PC-3 (cell line): ENCODE measurements at regions not wholly inside any gene's neighbourhood (a gene's known extent, or its start where the extent isn't known, plus 50 kb on each side); places are given as distances from the start of the nearest gene placed in this dataset.

Source experiments
- CTCF ChIP-seq: fragments of 300-600 bp; sonication (generic); conservative IDR thresholded peaks from 2 replicates; pipeline ENCODE4 v1.5.1; 2017; ENCODE audit warnings: antibody characterized with exemption, low read depth, mild to moderate bottlenecking, low read length
- EZH2 ChIP-seq: fragments of 300-600 bp; sonication (generic); IDR thresholded peaks from one replicate; pipeline ENCODE4 v1.6.1; 2017; ENCODE audit warnings: antibody characterized with exemption, mild to moderate bottlenecking, low read length; ENCODE audit not compliant: unreplicated experiment

DNA sequence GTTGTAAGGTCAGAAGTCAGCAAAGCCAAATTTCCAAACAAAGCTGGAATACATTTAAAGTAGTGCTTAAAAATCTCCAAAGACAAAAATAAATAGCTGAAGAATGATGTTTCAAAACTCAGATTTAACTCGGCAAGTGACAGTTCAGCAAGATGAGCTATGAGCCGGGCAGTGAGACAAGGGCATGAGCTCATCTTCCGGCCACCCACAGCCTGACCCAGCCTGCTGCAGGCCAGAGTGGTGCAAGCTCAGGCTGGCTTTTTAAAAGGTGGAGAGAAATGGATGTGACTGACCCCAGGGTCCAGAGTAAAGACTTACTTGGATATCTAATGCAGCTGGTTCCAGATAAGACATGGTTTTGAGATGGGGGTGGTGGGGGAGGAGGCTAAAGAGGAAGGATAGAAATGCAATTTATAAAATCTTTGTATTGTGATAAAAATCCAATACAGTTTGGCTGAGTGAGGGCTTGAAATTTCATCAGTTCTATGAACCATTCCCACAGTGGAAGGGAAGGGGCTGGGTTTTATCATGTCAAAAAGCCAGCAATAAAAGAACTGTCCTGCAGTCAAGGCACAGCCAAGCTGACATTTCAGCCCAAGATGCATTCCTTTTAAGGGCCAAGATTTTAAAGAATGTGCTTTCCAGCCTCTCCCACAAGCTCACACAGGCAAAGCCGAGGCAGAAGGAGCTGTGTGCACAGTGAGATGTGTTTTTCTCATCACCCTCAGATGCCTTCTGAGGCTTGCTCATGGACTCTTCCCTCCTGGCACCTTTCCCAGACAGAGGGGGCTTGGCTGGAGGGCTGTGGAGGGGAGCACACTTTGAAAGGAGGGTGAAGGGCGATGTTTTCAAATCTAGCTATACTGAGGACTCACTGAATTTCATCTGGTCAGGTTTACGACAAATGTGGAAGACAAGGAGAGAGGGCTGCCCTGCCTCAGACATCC lies 97.9 kb upstream of the KLHL29 start:
- TF ChIP-seq EZH2 = no peak
- TF ChIP-seq CTCF = no peak
